HG02840 (cell line): ENCODE measurements at regions not wholly inside any gene's neighbourhood (a gene's known extent, or its start where the extent isn't known, plus 50 kb on each side); places are given as distances from the start of the nearest gene placed in this dataset.
"Not testable (repeated sequence)": the region's sequence is repeated elsewhere in the genome, so short reads cannot be mapped to it uniquely, and the experiment has no call there.

ENCODE experiments used
- ATAC-seq: cut with Tn5 transposase; IDR thresholded peaks from one replicate; pipeline ENCODE4 v1.9.1; 2021; ENCODE audit warnings: mild to moderate bottlenecking, moderate library complexity, moderate number of reproducible peaks; ENCODE audit not compliant: unreplicated experiment, low FRiP score

- no peak for ATAC-seq
These were observed 82.2 kb upstream of the GRK3 start for GRCh38 chr22:25482091-25482760.

- ATAC-seq: no peak
These were observed 81.4 kb upstream of the GRK3 start for GRCh38 chr22:25482868-25483639.

DNA sequence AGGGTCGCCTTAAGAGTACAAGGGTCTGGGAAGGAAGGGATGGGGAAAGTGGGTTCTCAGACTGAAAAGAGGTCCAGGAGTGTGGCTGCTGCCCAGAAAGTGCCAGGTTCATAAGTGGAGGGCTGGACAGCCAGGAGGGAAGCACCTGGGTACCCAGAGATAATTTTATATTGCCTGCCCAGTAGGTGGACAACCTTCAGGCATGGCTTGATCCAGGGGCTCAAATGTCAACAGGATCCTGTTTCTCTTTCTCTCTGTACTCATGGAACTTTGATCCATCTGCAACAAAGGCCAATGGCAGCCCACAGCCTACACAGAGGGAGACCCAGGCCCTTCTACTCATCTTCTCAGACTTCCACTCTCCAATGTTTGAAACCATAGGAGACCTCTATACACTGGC, 80.5 kb upstream of the GRK3 start:
- no peak for ATAC-seq

DNA sequence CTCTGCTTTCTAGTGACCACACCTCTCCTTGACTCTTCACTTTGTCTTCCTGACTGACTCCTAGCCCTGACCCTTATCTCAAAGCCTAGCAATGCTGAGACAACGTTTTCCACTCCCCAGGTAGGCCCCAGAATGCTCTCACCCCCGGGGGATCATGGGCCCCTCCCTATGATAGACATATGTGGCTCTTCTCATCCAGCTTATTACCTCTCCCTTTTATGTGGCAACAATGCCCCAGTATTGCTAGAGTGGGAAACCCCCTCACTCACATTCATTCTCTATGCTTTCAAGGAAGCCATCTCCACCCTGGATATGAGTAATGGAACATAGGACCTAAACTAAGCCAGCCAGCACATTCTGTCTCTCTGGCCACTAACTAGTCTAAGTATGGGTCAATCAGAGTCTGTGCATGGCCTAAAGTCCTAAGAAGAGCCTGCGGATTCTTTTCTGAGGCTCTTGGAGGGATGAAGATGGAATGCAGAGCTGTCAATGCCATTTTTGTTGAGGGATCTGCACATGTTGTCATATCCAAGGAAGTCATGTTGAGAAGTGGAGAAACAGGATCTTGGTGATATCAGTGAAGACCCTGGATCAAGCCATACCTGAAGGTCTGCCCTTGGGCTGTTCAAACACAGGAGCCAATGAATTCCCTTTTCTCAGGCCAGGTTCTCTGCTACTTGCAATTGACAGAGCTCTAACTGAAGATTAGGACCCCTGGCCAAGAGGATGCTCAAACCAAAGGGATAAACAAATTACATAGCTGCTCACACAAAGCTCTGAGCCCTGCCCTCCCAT, 79.8 kb upstream of the GRK3 start:
- ATAC-seq: no peak

DNA sequence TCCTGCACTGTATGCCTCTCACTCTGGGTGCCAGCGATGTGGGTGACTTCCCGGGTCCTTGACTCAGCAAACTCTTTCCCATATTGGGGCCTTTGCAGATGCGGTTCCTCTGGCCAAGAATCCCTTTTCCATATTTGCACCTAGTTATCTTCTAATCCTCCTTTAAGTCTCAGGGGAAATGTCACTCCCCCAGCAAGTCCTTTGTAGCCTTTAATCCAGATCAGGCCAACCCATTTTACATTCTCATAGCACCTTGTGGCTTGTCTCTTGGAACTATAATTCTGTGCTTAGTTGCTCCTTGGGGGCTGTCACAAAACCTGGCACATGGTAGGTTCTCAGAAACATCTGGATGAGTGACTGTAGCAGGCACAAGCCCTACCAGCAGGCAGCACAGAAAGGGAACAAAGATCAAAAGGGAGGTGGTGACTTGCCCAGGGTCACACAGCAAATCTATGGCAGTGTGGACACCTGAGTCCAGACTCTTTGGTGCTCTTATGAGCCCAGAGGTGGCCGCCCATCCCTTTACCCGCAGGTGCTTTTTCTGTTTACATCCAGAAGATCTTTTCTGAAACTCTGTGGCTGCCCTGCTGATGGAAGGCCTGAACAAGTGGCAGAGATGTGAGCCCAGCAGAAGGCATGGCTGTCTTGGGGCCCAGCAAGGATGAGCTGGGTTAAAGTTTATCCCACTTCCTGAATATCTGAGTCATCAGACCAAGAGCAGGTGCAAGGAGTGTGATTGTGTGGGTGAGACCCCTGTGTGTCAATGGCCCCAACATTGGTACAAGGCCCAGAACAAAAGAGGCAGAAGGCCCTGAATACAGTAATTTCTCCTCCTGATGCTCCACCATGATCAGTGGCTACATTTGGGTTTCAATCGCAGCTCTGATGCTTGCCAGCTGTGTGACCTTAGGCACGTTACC, 78.6 kb upstream of the GRK3 start:
- no peak for ATAC-seq

- ATAC-seq: no peak
These were observed 77.0 kb upstream of the GRK3 start for GRCh38 chr22:25487508-25487907.

DNA sequence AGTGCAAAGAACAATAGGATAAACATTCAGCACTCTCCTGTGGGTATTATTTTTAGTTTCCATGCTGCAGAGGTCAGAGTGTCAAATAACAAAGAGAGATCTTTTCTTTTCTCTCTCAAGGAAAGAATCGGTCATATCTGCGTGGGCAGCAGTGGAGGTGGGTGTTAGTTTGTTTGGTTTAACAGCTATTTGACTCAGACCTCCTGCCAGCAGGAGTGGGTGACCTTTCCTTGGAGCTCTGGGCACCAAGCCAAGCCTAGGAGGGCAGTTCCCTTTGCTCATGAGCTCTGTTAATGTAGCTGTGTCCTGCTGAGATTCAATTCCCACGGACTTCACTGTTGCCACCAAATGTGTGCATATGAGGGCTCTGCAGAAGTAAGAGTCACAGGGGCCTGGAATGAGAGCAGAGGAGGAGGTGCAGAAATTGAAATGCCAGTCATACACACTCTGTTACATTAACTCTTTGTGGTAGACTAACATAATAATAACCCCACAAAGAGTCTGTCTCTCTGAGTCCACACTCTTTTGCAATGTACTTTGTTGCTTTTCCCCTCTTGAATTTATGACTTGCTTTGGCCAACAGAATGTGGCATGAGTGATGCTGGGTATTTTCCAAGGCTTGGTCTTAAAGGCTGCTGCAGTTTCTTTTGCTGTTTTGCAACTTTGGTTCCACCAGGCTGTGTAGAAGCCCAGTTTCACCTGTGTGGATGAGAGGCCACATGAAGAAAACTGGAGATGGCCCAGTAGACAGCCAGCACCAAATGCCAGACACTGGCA, 76.0 kb upstream of the GRK3 start:
- no peak for ATAC-seq

DNA sequence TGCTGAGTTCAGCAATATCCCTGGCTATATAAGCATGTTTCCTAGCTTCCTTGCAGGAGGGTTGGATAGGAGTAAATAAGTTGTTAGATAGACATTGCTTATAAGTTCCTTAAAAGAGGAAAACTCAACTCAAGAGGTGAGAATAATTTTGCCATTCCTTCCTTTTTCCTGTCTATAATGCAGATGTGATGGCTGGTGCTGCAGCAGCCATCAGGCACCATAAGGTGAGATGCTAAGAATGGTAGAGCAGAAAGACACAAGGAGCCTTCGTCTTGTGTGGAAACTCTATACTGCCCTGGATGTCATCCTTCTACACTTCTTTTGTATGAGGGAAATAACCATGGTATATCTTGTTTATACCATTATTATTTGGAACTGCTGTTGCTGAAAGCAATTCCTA, 74.5 kb upstream of the GRK3 start:
- ATAC-seq: no peak

GRCh38 chr22:25490896-25491295, 73.6 kb upstream of the GRK3 start:
- ATAC-seq: no peak

DNA sequence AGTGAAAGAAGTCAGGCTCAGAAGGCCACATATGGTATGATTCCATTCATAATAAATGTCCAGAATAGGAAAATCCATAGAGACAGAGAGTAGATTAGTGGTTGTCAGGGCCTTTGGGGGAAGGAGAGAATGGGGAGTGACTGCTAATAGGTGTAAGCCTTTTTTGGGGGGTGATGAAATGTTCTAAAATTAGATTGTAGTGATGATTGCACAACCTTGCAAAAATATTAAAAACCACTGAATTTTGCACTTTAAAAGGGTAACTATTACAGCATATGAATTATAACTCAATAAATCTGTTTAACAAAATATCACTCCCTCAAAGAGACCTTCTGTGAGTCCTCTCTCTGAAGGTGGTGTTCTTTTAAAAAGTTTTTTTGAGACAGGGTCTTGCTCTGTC, 72.3 kb upstream of the GRK3 start:
- no peak for ATAC-seq

DNA sequence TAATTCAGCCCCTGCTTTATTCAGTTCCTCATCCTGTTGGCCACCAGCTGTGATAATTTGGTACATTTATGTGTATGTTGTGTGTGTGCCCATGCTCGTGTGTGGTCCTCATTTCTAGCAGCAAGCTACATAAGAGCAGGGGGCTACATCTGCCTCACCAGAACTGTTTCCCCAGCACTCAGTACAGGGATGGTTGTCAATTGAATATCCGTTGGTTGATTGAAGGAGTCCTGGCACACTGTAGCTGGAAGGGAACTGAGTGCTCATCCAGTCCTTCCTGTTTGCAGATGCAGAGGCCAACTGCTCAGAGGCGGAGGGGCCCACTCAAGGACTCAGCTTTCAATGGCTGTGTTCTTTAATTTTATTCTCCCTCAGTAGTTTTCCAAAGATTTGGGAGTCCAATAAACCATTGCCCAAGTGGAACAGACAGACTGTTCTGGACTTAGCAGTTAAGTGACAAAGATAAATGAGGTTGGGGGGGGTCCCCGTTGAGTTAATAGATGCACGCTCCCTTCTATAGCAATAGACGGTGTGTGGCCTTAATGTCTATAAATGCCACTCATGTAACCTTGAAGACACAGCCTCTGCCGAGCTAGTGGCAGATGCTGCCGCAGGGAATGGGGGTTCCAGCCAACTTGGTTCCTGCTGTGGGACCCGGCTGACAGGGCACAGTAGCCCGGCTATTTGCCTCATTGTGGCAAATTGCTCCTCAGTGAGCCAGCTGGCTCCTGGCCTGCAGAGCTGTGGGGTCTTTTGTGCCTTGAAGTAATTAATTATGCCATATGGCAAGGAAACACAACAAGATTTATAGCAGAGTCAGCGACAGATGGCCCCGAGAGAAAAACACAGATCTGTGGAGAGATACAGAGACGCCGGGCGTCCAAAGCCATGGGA, 71.4 kb upstream of the GRK3 start:
- no peak for ATAC-seq

- no peak for ATAC-seq
These were observed 70.7 kb upstream of the GRK3 start for GRCh38 chr22:25493794-25494193.

- ATAC-seq: peak; percentile 62
These were observed 69.7 kb upstream of the GRK3 start for GRCh38 chr22:25494774-25495173.

- ATAC-seq: no peak
These were observed 69.2 kb upstream of the GRK3 start for GRCh38 chr22:25495285-25495684.

- ATAC-seq: no peak
These were observed 67.9 kb upstream of the GRK3 start for GRCh38 chr22:25496396-25497064.

DNA sequence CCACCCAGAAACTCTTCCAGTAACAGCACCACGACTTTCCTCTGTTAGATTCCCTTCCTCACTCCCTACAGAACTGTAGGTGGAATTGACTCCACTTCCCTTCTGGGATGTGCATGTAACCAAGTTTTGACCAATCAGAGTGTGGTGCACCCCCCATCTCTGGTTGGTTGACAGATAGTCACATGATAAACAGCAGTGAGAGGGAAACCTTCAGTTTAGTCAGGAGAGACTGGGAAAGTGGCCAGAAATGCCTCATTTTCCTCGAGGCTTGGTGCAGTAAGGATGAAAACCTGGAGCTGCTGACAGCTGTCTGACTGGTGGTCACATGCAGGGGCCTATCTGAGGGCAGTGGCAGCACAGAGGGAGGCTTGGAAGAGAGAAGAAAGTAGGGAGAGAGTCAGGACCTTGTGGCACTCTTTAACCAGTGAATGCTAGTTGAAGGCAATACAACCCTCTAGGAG, 67.3 kb upstream of the GRK3 start:
- no peak for ATAC-seq

DNA sequence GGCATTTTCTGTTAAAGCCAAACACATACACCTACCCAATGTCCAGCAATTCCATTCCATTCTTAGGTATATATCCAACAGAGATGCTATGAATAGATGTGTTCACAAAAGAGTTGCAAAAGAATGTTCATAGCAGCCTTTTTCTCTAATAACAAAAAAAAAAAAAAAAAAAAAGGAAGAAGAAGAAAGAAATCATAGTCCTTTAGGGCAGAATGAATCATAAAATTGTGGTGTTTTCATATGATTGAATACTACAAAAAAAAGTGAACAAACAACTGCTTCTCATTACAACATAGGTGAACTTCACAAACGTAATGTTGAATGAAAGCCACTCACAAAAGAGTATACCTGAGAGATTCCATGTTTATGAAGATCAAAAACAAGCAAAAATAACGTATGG, 66.8 kb upstream of the GRK3 start:
- no peak for ATAC-seq

DNA sequence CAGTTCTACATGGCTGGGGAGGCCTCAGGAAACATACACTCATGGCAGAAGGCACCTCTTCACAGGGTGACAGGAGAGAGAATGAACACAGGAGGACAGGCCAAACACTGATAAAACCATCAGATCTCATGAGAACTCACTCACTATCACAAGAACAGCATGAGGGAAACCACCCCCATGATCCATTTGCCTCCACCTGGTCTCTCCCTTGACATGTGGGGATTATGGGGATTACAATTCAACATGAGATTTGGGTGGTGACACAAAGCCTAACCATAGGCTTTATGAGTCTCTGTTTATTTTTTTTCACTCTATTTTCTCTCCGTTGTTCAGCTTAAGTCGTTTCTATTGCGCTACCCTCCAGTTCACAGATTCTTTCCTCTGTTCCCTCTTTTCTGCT, 63.8 kb upstream of the GRK3 start:
- ATAC-seq: not testable (repeated sequence)
